H1 (cell line): ENCODE measurements at regions not wholly inside any gene's neighbourhood (a gene's known extent, or its start where the extent isn't known, plus 50 kb on each side); places are given as distances from the start of the nearest gene placed in this dataset.

Experiments
- CTCF ChIA-PET: fragments of 300-600 bp; sonication (Branson Sonifier 250); formaldehyde crosslinking; loops from one replicate; lab custom pipeline; 2021; ENCODE audit not compliant: partially characterized antibody; lab: Charles Lee
- POLR2A ChIA-PET: fragments of 300-600 bp; sonication (Branson Sonifier 250); formaldehyde crosslinking; loops from one replicate; lab custom pipeline; 2021; ENCODE audit warnings: inconsistent platforms; ENCODE audit not compliant: partially characterized antibody; lab: Charles Lee
- DNase-seq, 2 experiments: peaks; one replicate each; pipeline versions ENCODE4 v3.0.0 to v3.0.0-alpha.2; 2010 to 2022; ENCODE audit warnings: low spot score in 2 of 2, low read depth in 1 of 2, mixed read lengths in 1 of 2
- FAIRE-seq: peaks from 2 replicates; lab custom pipeline; 2011; peaks lifted over from hg19 to GRCh38; lab: Jason Lieb, UNC
- H2AFZ ChIP-seq: 2 replicates; pipeline ENCODE4 v1.8.1; 2012; ENCODE audit warnings: low read length, inconsistent platforms
- H2AK5ac ChIP-seq: 2 replicates; pipeline ENCODE4 v1.6.1; 2013; ENCODE audit warnings: low read depth, low read length
- H2BK120ac ChIP-seq: replicated peaks from 2 replicates; pipeline ENCODE3; 2013; ENCODE audit warnings: low read depth, low read length, inconsistent platforms
- H2BK12ac ChIP-seq: 2 replicates; pipeline ENCODE4 v1.6.1; 2013; ENCODE audit warnings: low read depth, low read length
- H2BK15ac ChIP-seq: 2 replicates; pipeline ENCODE4 v1.6.1; 2013; ENCODE audit warnings: low read length
- H2BK20ac ChIP-seq: 2 replicates; pipeline ENCODE4 v1.6.1; 2013; ENCODE audit warnings: low read length
- H2BK5ac ChIP-seq: 2 replicates; pipeline ENCODE4 v1.6.1; 2013; ENCODE audit warnings: low read depth, low read length
- H3K14ac ChIP-seq: 2 replicates; pipeline ENCODE4 v1.6.1; 2013; ENCODE audit warnings: inconsistent platforms; ENCODE audit not compliant: insufficient read length
- H3K18ac ChIP-seq: 2 replicates; pipeline ENCODE4 v1.6.1; 2013; ENCODE audit warnings: low read length; ENCODE audit errors: extremely low read depth
- H3K23ac ChIP-seq: 2 replicates; pipeline ENCODE4 v1.6.1; 2013; ENCODE audit warnings: inconsistent platforms; ENCODE audit not compliant: insufficient read length
- H3K23me2 ChIP-seq: 2 replicates; pipeline ENCODE4 v1.6.1; 2013; ENCODE audit warnings: low read depth, low read length
- H3K27ac ChIP-seq: 2 replicates; pipeline ENCODE4 v1.6.1; 2011; ENCODE audit warnings: low read depth, low read length, inconsistent platforms
- H3K27me3 ChIP-seq, 4 experiments: replicated peaks in 1 of 4; 1 replicate in 1 of 4; 2 replicates in 3 of 4; pipeline versions ENCODE4 v1.6.1 to v1.8.1; 2011 to 2013; ENCODE audit warnings: low read length in 3 of 4, mild to moderate bottlenecking in 3 of 4, inconsistent platforms in 2 of 4, mixed read lengths in 2 of 4, moderate library complexity in 1 of 4; ENCODE audit not compliant: control insufficient read depth in 3 of 4, insufficient read depth in 3 of 4; ENCODE audit errors: extremely low read depth in 1 of 4
- H3K36me3 ChIP-seq, 4 experiments: 2 replicates each; pipeline versions ENCODE4 v1.6.1 to v1.8.1; 2011 to 2013; ENCODE audit warnings: mild to moderate bottlenecking in 4 of 4, low read length in 3 of 4, moderate library complexity in 2 of 4, control low read depth in 1 of 4, inconsistent platforms in 1 of 4; ENCODE audit not compliant: insufficient read depth in 4 of 4, control insufficient read depth in 2 of 4
- H3K4ac ChIP-seq: replicated peaks from 2 replicates; pipeline ENCODE3; 2013; ENCODE audit warnings: low read length, low read depth, mixed read lengths, inconsistent platforms; ENCODE audit not compliant: insufficient read length
- H3K4me1 ChIP-seq, 4 experiments: replicated peaks in 1 of 4; 1 replicate in 1 of 4; 2 replicates in 3 of 4; pipeline versions ENCODE4 v1.6.1 to v1.8.1; 2011 to 2013; ENCODE audit warnings: low read length in 3 of 4, inconsistent platforms in 2 of 4, mixed read lengths in 1 of 4; ENCODE audit not compliant: insufficient read depth in 4 of 4, control insufficient read depth in 3 of 4
- H3K4me2 ChIP-seq, 2 experiments: 2 replicates each; pipeline versions ENCODE4 v1.6.1 to v1.8.1; 2011 to 2013; ENCODE audit warnings: low read depth in 2 of 2, low read length in 2 of 2, control low read depth in 1 of 2, inconsistent platforms in 1 of 2, mild to moderate bottlenecking in 1 of 2; ENCODE audit not compliant: insufficient read depth in 1 of 2
- H3K4me3 ChIP-seq, 4 experiments: fragments of 200-600, 300-600 bp in 1 of 4; sonication (generic), shearing (Covaris generic), sonication (Bioruptor Twin) in 1 of 4; 2 replicates each; pipeline versions ENCODE4 v1.5.1 to v1.8.1; 2011 to 2016; ENCODE audit warnings: low read length in 4 of 4, low read depth in 3 of 4, control low read depth in 2 of 4, inconsistent platforms in 2 of 4, mild to moderate bottlenecking in 2 of 4, mixed read lengths in 1 of 4, moderate library complexity in 1 of 4; ENCODE audit not compliant: insufficient read depth in 2 of 4; ENCODE audit errors: extremely low read depth in 1 of 4
- H3K56ac ChIP-seq: replicated peaks from 2 replicates; pipeline ENCODE3; 2013; ENCODE audit warnings: low read depth, mild to moderate bottlenecking, mixed read lengths, low read length, inconsistent platforms; ENCODE audit not compliant: insufficient read length
- H3K79me1 ChIP-seq: 2 replicates; pipeline ENCODE4 v1.6.1; 2013; ENCODE audit warnings: low read depth, low read length, control low read depth
- H3K79me2 ChIP-seq, 2 experiments: 2 replicates each; pipeline versions ENCODE4 v1.6.1 to v1.8.1; 2012 to 2013; ENCODE audit warnings: low read length in 2 of 2, mild to moderate bottlenecking in 2 of 2, inconsistent platforms in 1 of 2; ENCODE audit not compliant: insufficient read depth in 2 of 2, control insufficient read depth in 1 of 2
- H3K9ac ChIP-seq, 4 experiments: replicated peaks in 1 of 4; 1 replicate in 1 of 4; 2 replicates in 3 of 4; pipeline versions ENCODE4 v1.6.1 to v1.8.1; 2011 to 2013; ENCODE audit warnings: low read depth in 3 of 4, low read length in 3 of 4, control low read depth in 2 of 4, mild to moderate bottlenecking in 2 of 4, moderate library complexity in 2 of 4, inconsistent platforms in 1 of 4; ENCODE audit errors: extremely low read depth in 1 of 4
- H3K9me3 ChIP-seq, 2 experiments: 2 replicates each; pipeline versions ENCODE4 v1.6.1 to v1.8.1; 2012 to 2013; ENCODE audit warnings: mild to moderate bottlenecking in 2 of 2, moderate library complexity in 2 of 2, control low read depth in 1 of 2, inconsistent platforms in 1 of 2, low read depth in 1 of 2, low read length in 1 of 2, mixed read lengths in 1 of 2; ENCODE audit not compliant: insufficient read depth in 2 of 2
- H4K20me1 ChIP-seq, 2 experiments: replicated peaks in 1 of 2; 2 replicates each; pipeline versions ENCODE3 to v1.8.1; 2011 to 2013; ENCODE audit warnings: inconsistent platforms in 2 of 2, low read length in 2 of 2, mild to moderate bottlenecking in 1 of 2; ENCODE audit not compliant: insufficient read depth in 2 of 2, control insufficient read depth in 1 of 2
- H4K5ac ChIP-seq: 2 replicates; pipeline ENCODE4 v1.6.1; 2013; ENCODE audit warnings: low read length, low read depth, mixed read lengths, inconsistent platforms; ENCODE audit not compliant: insufficient read length
- H4K8ac ChIP-seq: 2 replicates; pipeline ENCODE4 v1.8.0; 2013; ENCODE audit warnings: mild to moderate bottlenecking, moderate library complexity, low read length, inconsistent platforms; ENCODE audit not compliant: insufficient read depth; ENCODE audit errors: extremely low read depth
- H4K91ac ChIP-seq: replicated peaks from 2 replicates; pipeline ENCODE3; 2013; ENCODE audit warnings: low read length, mixed read lengths, inconsistent platforms; ENCODE audit not compliant: insufficient read length
- HDAC6 ChIP-seq: IDR thresholded peaks from one replicate; pipeline ENCODE4 v1.7.1; 2012; ENCODE audit warnings: low read depth, mild to moderate bottlenecking, inconsistent platforms, low read length, moderate library complexity
- KDM5A ChIP-seq: fragments of 200-600 bp; IDR thresholded peaks from 2 replicates; pipeline ENCODE4 v1.7.1; 2012; ENCODE audit warnings: mild to moderate bottlenecking, low read length, inconsistent platforms, mixed read lengths
- SAP30 ChIP-seq: fragments of 300-600 bp; sonication (generic); IDR thresholded peaks from 2 replicates; pipeline ENCODE4 v1.7.1; 2012; ENCODE audit warnings: low read length, moderate library complexity, mild to moderate bottlenecking, inconsistent platforms; ENCODE audit not compliant: insufficient read depth, insufficient replicate concordance
- WGBS, 2 experiments: shearing (Covaris generic) in 1 of 2; methylation state at CpG; one replicate each; pipeline versions ENCODE4 v1.1.6 to v1.1.7; 2013 to 2015; ENCODE audit warnings: low lambda C conversion rate in 2 of 2, mixed read lengths in 2 of 2, inconsistent platforms in 1 of 2, low coverage in 1 of 2, missing lambda C conversion rate in 1 of 2; ENCODE audit not compliant: insufficient replicate concordance in 2 of 2, insufficient coverage in 1 of 2, insufficient read length in 1 of 2; ENCODE audit errors: extremely low coverage in 1 of 2, missing lambda C conversion rate in 1 of 2; 5-methylcytosine and 5-hydroxymethylcytosine counted together

- no peak overlapping the region for H3K4ac ChIP-seq
- H3K56ac ChIP-seq: no peak overlapping the region
- no peak overlapping the region for H2AK5ac ChIP-seq
- DNase-seq: no peak
- no peaks in the 10 kb centered on the region for H4K20me1 ChIP-seq
- no peak overlapping the region for H3K9ac ChIP-seq
- no peaks in the 10 kb centered on the region for H3K23me2 ChIP-seq
- 91% methylated on average over 4 of the region's 4 CpGs; no CpG with 5 or more reads in 1 of the 2 experiments for whole genome bisulfite sequencing, 2 experiments
- no peak overlapping the region for H3K4me2 ChIP-seq
- peaks cover 3 to 9% of the 10 kb centered on the region in 2 experiments; a peak in 3 of 4 replicates for H3K9me3 ChIP-seq
- no peak overlapping the region for H2BK5ac ChIP-seq
- no peaks in the 10 kb centered on the region for H3K27me3 ChIP-seq
- ChIA-PET POLR2A (no interaction called here), CTCF (interaction anchor here (0.6 to 0.9 kb wide), 2 partner anchors 11 to 1125 kb away, joined by 3 read pairs; no protein-coding TSS in a partner anchor)
- peak overlapping the region; percentile 44 for H2AFZ ChIP-seq
- H3K79me2 ChIP-seq: no peaks in the 10 kb centered on the region
- no peak overlapping the region for H2BK15ac ChIP-seq
- no peak overlapping the region for H4K5ac ChIP-seq
- no peak overlapping the region for H4K91ac ChIP-seq
- H2BK120ac ChIP-seq: peak overlapping the region; percentile 67
- H3K14ac ChIP-seq: no peak overlapping the region
- FAIRE-seq: no peak
- no peaks in the 10 kb centered on the region for H3K79me1 ChIP-seq
- H2BK20ac ChIP-seq: no peak overlapping the region
- H2BK12ac ChIP-seq: no peak overlapping the region
- no peak overlapping the region for H4K8ac ChIP-seq
- no peak overlapping the region for H3K4me3 ChIP-seq
- H3K36me3 ChIP-seq: no peaks in the 10 kb centered on the region
- H3K4me1 ChIP-seq: peaks cover 0 to 5% (median 1%) of the 10 kb centered on the region in 4 experiments; a peak in 4 of 7 replicates
- no peak overlapping the region for H3K23ac ChIP-seq
- no peak overlapping the region for H3K27ac ChIP-seq
- no peak overlapping the region for H3K18ac ChIP-seq
- no peak for TF ChIP-seq HDAC6
- TF ChIP-seq SAP30: no peak
- no peak for TF ChIP-seq KDM5A
These were observed 239.3 kb downstream of the RMST start for GRCh38 chr12:97701901-97702300.
